Activated T-cell treated with anti-CD3 and anti-CD28 coated beads, Interleukin-2, amount 50 U/mL, for 24 hours (primary cell): ENCODE measurements at regions not wholly inside any gene's neighbourhood (a gene's known extent, or its start where the extent isn't known, plus 50 kb on each side); places are given as distances from the start of the nearest gene placed in this dataset.

Experiments used
- DNase-seq: peaks from one replicate; pipeline ENCODE4 v3.0.0-alpha.2; 2020
- H3K27ac Mint-ChIP-seq: 2 replicates; pipeline ENCODE4 v1.8.0; 2020; ENCODE audit warnings: mild to moderate bottlenecking, mixed read lengths
- H3K27me3 Mint-ChIP-seq: 2 replicates; pipeline ENCODE4 v1.8.0; 2020; ENCODE audit warnings: mixed read lengths
- H3K36me3 Mint-ChIP-seq: 2 replicates; pipeline ENCODE4 v1.8.0; 2020; ENCODE audit warnings: low read depth, mixed read lengths
- H3K4me1 Mint-ChIP-seq: 2 replicates; pipeline ENCODE4 v1.8.0; 2020; ENCODE audit warnings: low read depth, mixed read lengths
- H3K4me3 Mint-ChIP-seq: 2 replicates; pipeline ENCODE4 v1.8.0; 2020; ENCODE audit warnings: mild to moderate bottlenecking, moderate library complexity, mixed read lengths
- H3K9me3 Mint-ChIP-seq: 2 replicates; pipeline ENCODE4 v1.8.0; 2020; ENCODE audit warnings: mixed read lengths

DNA sequence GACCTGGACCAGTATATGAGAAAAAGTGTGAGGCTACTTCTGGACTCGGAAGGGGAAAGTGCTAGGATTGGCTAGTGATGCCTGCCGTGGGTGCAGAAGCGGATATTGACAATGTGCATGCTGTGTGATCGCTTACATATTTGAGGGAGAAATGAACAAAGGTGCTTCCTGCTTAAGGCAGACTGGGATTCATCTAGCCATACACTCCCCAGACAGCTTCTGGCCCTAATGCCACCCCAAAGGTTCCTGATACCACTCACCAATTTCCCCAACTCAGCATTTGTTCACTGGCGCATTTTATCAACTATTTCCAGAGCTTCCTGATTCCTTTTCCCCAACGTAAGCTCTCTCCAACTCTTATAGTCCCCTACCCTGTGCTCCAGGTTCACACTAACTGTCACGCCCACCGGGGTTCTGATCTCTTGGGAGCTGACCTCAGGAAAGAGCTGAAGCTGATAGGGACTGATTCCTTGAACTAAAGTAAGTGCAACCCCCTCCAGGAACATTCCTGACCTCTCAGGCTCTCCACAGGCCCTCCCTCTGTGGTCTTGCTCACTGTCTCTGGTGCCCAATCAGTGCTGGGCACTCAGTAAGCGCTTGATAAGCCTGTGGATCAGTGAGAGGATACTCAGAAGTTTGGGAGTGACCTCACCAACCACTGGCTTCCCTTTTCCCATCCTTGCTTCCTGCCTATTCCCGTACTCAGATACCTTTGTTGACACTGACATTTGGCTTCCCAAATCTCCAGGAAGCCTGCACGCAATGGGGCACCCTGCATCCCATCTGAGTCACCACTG, 73.3 kb downstream of the MRPL14 start:
- H3K9me3 Mint-ChIP-seq: no peaks in the 10 kb centered on the region
- no peaks in the 10 kb centered on the region for H3K36me3 Mint-ChIP-seq
- peaks cover 7% of the 10 kb centered on the region for H3K27me3 Mint-ChIP-seq
- DNase-seq: no peak
- no peak overlapping the region for H3K4me3 Mint-ChIP-seq
- peaks cover 8% of the 10 kb centered on the region for H3K4me1 Mint-ChIP-seq
- no peak overlapping the region for H3K27ac Mint-ChIP-seq

DNA sequence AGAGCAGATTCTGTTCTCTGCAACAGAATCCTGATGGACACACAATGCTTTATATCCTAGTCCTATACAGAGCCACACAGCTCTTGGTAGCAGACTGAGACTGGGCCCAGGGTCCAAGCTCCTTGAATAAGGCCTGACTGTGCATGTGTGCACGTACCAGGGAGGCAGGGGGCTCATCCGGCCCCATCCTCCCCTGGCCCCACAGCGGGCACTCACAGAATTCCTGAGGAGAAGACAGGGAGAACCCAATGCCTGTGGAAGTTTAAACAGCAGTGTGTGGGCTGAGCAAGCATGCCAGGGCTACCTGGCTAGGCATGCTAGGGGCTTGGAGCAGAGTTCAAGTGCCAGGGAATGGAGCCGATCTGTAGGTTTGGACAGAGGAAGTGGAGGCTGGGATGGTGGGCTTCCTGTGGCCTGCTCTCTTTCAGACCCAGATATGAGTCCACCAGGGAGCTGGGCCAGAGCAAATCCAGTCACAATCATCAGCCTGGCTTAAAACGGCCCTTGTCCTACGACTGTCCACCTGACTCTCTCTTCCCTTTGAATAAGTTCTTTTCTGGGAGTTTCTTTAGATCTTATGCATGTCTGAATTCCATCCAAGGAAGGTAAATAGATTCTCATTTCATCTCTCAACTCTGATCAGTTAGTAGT, 74.0 kb downstream of the MRPL14 start:
- H3K4me1 Mint-ChIP-seq: peaks cover 6% of the 10 kb centered on the region
- no peaks in the 10 kb centered on the region for H3K36me3 Mint-ChIP-seq
- peaks cover 2% of the 10 kb centered on the region for H3K27me3 Mint-ChIP-seq
- H3K27ac Mint-ChIP-seq: no peak overlapping the region
- no peak for DNase-seq
- H3K9me3 Mint-ChIP-seq: no peaks in the 10 kb centered on the region
- H3K4me3 Mint-ChIP-seq: no peak overlapping the region

DNA sequence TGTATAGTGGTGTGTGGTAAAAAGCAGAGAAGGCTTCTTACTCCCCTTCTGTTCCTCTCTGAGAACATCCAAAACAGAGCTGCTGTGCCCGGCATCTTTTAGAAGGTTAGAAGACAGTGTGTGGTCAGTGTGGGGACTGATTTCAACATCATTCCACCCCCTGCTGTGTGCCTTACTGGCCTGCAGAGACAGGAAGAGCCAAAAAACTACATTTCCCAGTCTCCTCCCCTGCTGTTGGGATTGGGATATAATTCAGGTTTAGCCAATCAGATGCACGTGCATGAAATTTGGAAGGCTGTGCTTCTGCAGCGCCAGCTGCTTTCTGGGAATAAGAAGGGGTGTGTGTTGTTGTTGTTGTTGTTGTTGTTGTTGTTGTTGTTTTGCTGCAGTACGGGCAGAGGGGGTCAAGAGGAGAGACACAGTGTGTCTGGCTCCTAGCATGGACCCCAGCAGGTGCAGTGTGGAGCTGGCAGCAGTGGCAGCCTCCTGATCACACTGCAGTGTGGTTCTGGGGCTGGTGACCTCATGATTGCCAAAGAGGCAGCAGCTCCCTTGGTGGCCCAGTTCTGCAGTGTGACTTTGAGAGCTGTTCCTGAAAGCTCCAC, 74.7 kb downstream of the MRPL14 start:
- Mint-ChIP-seq H3K4me3 (no peak overlapping the region), H3K9me3 (no peaks in the 10 kb centered on the region), H3K36me3 (no peaks in the 10 kb centered on the region), H3K27ac (no peak overlapping the region), H3K4me1 (peaks cover 4% of the 10 kb centered on the region), H3K27me3 (no peaks in the 10 kb centered on the region)
- DNase-seq: no peak

DNA sequence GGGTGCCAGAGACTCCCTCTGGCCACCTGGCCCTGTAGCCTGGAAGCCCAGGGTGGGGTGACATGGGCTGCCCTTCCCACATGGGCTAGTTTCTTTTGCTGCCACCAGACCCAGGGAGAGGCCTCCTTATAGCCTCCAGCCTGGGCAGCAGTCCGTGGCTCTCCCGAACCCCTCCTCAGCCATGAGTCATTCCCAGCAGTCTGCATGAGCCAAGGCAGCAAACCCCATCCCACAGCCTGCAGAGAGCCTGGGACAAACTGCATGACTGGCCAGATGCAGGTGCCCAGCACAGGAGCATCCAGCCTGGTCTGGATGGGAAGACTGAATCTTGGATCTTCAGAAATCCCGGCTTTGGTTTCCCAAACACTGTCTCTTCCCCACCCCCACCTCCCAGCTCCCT, 75.7 kb downstream of the MRPL14 start:
- Mint-ChIP-seq H3K9me3 (no peaks in the 10 kb centered on the region), H3K4me1 (peaks cover 4% of the 10 kb centered on the region), H3K36me3 (no peaks in the 10 kb centered on the region), H3K4me3 (no peak overlapping the region), H3K27me3 (no peaks in the 10 kb centered on the region), H3K27ac (no peak overlapping the region)
- DNase-seq: no peak

- Mint-ChIP-seq H3K36me3 (no peaks in the 10 kb centered on the region), H3K4me3 (no peak overlapping the region), H3K27ac (no peak overlapping the region), H3K9me3 (no peaks in the 10 kb centered on the region), H3K27me3 (no peaks in the 10 kb centered on the region), H3K4me1 (peaks cover 4% of the 10 kb centered on the region)
- no peak for DNase-seq
These were observed 76.3 kb downstream of the MRPL14 start for GRCh38 chr6:44050872-44051505.

- Mint-ChIP-seq H3K9me3 (no peaks in the 10 kb centered on the region), H3K27me3 (no peaks in the 10 kb centered on the region), H3K4me3 (no peak overlapping the region), H3K27ac (no peak overlapping the region), H3K4me1 (peaks cover 4% of the 10 kb centered on the region), H3K36me3 (no peaks in the 10 kb centered on the region)
- DNase-seq: no peak
These were observed 77.0 kb downstream of the MRPL14 start for GRCh38 chr6:44049989-44050871.

DNA sequence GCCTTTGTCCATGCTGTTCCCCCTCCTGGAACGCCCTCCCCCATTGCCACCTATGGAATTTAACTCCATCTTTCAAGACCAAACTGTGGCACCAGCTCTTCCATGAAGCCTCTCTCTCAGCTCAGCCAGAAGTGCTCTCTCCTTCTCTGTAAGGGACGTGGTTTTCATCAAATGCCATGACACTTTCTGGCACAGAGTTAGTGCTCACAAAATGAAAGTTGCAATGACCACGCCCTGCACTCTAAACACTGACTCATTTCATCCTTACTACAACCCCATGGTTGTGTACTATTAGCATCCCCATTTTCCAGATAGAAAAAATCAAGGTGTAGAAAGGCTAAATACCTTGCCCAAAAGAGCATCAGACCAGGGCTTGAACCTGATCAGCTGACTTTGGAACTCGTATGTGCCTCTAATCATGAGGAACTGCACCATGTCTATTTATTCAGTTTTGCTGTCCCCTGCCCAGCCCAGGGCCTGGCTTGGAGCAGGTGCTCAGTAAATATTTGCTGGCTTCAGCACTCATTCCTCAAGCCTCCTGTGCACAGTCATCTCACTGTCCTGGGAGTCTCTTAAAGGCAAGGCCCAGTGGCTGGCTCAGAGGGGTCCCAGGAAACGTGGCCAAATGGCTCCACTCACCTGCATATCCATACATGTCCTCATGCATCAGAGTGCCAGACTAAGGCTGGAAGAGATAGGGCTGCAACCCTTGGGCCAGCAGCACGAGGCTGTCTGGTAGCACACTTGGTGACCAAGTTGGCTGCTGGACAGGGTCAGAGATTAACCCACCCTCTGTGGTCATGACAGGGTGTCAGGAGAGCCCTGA, 77.9 kb downstream of the MRPL14 start:
- Mint-ChIP-seq H3K9me3 (no peaks in the 10 kb centered on the region), H3K27me3 (no peaks in the 10 kb centered on the region), H3K4me1 (peaks cover 4% of the 10 kb centered on the region), H3K36me3 (no peaks in the 10 kb centered on the region), H3K4me3 (no peak overlapping the region), H3K27ac (no peak overlapping the region)
- no peak for DNase-seq

GRCh38 chr6:44048277-44048676, 79.0 kb downstream of the MRPL14 start:
- H3K27me3 Mint-ChIP-seq: no peaks in the 10 kb centered on the region
- H3K9me3 Mint-ChIP-seq: no peaks in the 10 kb centered on the region
- peaks cover 4% of the 10 kb centered on the region for H3K4me1 Mint-ChIP-seq
- H3K27ac Mint-ChIP-seq: no peak overlapping the region
- no peak overlapping the region for H3K4me3 Mint-ChIP-seq
- DNase-seq: no peak
- H3K36me3 Mint-ChIP-seq: no peaks in the 10 kb centered on the region

DNA sequence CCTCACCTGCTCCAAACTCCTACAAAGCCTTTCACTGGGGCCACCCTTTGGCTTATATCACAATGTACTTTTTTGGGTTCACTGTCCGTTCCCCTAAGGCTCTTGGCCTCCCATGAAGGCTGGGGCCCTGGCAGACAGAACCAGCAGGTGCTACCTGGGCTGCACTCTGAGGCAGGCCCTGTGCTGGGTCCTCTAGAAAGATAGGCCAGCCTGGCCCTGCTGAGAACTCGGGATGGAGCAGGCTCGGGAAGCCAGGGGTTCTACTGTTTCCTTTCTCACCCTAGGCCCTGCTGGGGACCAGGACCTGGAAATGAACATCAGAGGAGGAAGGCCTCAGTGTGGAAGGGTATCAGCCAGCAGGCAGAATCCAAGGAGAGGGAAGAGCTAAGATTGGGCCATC, 79.5 kb downstream of the MRPL14 start:
- Mint-ChIP-seq H3K36me3 (no peaks in the 10 kb centered on the region), H3K27me3 (no peaks in the 10 kb centered on the region), H3K4me1 (peaks cover 4% of the 10 kb centered on the region), H3K27ac (no peak overlapping the region), H3K4me3 (no peak overlapping the region), H3K9me3 (no peaks in the 10 kb centered on the region)
- DNase-seq: no peak

DNA sequence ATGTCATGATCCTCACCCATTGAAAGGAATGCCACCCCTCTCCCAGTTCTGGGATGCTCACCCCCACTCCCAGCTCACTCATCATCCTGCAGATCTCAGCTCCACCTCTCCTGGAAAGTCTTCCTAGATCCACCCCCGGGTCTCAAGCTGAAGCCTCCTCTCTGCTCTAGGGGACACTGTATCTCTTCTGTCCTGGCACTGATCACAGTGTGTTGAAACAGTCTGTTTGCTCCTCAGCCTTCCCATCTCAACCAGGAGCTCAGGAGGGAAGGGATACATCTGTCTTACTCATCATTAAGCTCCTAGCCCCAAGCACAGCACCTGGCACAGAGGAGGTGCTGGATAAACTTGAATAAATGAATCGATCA, 80.1 kb downstream of the MRPL14 start:
- Mint-ChIP-seq H3K4me1 (peaks cover 4% of the 10 kb centered on the region), H3K27ac (no peak overlapping the region), H3K36me3 (no peaks in the 10 kb centered on the region), H3K9me3 (no peaks in the 10 kb centered on the region), H3K27me3 (no peaks in the 10 kb centered on the region), H3K4me3 (no peak overlapping the region)
- DNase-seq: no peak

- Mint-ChIP-seq H3K4me3 (no peak overlapping the region), H3K27ac (no peak overlapping the region), H3K9me3 (no peaks in the 10 kb centered on the region), H3K4me1 (peaks cover 9% of the 10 kb centered on the region), H3K36me3 (no peaks in the 10 kb centered on the region), H3K27me3 (no peaks in the 10 kb centered on the region)
- no peak for DNase-seq
These were observed 80.6 kb downstream of the MRPL14 start for GRCh38 chr6:44046516-44047178.

GRCh38 chr6:44045672-44046015, 81.6 kb downstream of the MRPL14 start:
- Mint-ChIP-seq H3K4me3 (no peak overlapping the region), H3K9me3 (no peaks in the 10 kb centered on the region), H3K4me1 (peaks cover 10% of the 10 kb centered on the region)

DNA sequence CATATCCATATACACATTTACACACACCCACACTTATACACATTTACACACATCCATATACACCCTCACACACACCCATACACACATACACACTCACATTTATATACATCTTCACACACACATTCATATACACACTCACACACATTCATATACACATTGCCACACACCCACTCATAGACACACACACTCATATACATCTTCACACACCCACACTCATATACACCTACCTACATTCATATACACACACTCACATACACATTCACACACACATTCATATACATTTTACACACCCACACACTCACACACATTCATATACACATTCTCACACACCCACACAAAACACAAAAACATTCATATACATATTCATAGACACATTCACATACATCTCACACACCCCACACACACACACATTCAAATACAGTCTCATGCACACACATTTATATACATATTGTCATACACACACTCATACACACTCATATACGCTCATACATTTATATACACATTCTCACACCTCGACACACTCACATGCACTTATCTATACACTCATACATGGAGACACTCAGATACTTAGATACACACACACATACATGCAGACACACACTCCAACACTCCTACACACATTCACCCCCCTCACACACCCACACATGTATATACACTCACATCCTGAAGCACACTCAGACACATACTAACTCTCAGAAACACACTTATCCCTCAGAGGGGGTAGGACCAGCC, 82.1 kb downstream of the MRPL14 start:
- Mint-ChIP-seq H3K36me3 (no peaks in the 10 kb centered on the region), H3K9me3 (no peaks in the 10 kb centered on the region), H3K27ac (no peak overlapping the region), H3K27me3 (no peaks in the 10 kb centered on the region), H3K4me3 (no peak overlapping the region), H3K4me1 (peaks cover 10% of the 10 kb centered on the region)
- no peak for DNase-seq

More at GRCh38 chr6:44045672-44046015, 81.6 kb downstream of the MRPL14 start:
- H3K27ac Mint-ChIP-seq: no peak overlapping the region
- H3K27me3 Mint-ChIP-seq: no peaks in the 10 kb centered on the region
- DNase-seq: no peak
- H3K36me3 Mint-ChIP-seq: no peaks in the 10 kb centered on the region
